GM23338 (cell line): ENCODE measurements at regions not wholly inside any gene's neighbourhood (a gene's known extent, or its start where the extent isn't known, plus 50 kb on each side); places are given as distances from the start of the nearest gene placed in this dataset.

ENCODE experiments used
- ATAC-seq: fragments of 200-7000 bp; cut with Tn5 transposase; 3 replicates; pipeline ENCODE4 v1.9.1; 2020
- DNase-seq: peaks from one replicate; pipeline ENCODE4 v3.0.0-alpha.2; 2015; ENCODE audit warnings: low spot score
- H2AFZ ChIP-seq: fragments of 200-600 bp; sonication (generic); 2 replicates; pipeline ENCODE4 v1.8.0; 2016; ENCODE audit warnings: antibody characterized with exemption, mild to moderate bottlenecking, moderate library complexity
- H3F3A ChIP-seq: fragments of 200-600 bp; sonication (generic); replicated peaks from 2 replicates; pipeline ENCODE4 v1.8.0; 2017; ENCODE audit warnings: antibody characterized with exemption, mixed run types, low read depth
- H3K27ac ChIP-seq: fragments of 200-600 bp; sonication (generic); 2 replicates; pipeline ENCODE4 v1.6.1; 2016; ENCODE audit warnings: low read depth
- H3K27me3 ChIP-seq: fragments of 200-600 bp; sonication (generic); 2 replicates; pipeline ENCODE4 v1.8.0; 2016; ENCODE audit warnings: mild to moderate bottlenecking, mixed run types, moderate library complexity; ENCODE audit not compliant: insufficient read depth
- H3K36me3 ChIP-seq: fragments of 200-600 bp; sonication (generic); 2 replicates; pipeline ENCODE4 v1.8.0; 2016; ENCODE audit warnings: mild to moderate bottlenecking; ENCODE audit not compliant: insufficient read depth
- H3K4me1 ChIP-seq: fragments of 200-600 bp; sonication (generic); 2 replicates; pipeline ENCODE4 v1.8.0; 2016; ENCODE audit warnings: mild to moderate bottlenecking, moderate library complexity; ENCODE audit not compliant: insufficient read depth
- H3K4me2 ChIP-seq: fragments of 200-600 bp; sonication (generic); 2 replicates; pipeline ENCODE4 v1.7.1; 2017; ENCODE audit warnings: mixed run types
- H3K4me3 ChIP-seq: fragments of 200-600 bp; sonication (generic); 2 replicates; pipeline ENCODE4 v1.6.1; 2016; ENCODE audit warnings: mixed run types
- H3K79me2 ChIP-seq: fragments of 200-600 bp; sonication (generic); replicated peaks from 2 replicates; pipeline ENCODE4 v1.8.0; 2017; ENCODE audit warnings: mild to moderate bottlenecking; ENCODE audit not compliant: insufficient read depth
- H3K9me2 ChIP-seq: fragments of 200-600 bp; sonication (generic); 2 replicates; pipeline ENCODE4 v1.8.0; 2017; ENCODE audit not compliant: insufficient read depth
- H4K20me1 ChIP-seq: fragments of 200-600 bp; sonication (generic); replicated peaks from 2 replicates; pipeline ENCODE4 v1.8.0; 2017; ENCODE audit warnings: mild to moderate bottlenecking; ENCODE audit not compliant: insufficient read depth
- H3K27ac Mint-ChIP-seq: 2 replicates; pipeline ENCODE4 v1.8.0; 2020; ENCODE audit warnings: inconsistent platforms, mild to moderate bottlenecking, moderate library complexity, mixed read lengths
- H3K27me3 Mint-ChIP-seq: 3 replicates; pipeline ENCODE4 v1.8.0; 2022; ENCODE audit warnings: low read depth, mild to moderate bottlenecking, moderate library complexity, mixed read lengths, inconsistent platforms; ENCODE audit not compliant: insufficient read depth, poor library complexity
- H3K36me3 Mint-ChIP-seq: 3 replicates; pipeline ENCODE4 v1.8.0; 2021; ENCODE audit warnings: low read depth, mild to moderate bottlenecking, inconsistent platforms, moderate library complexity, mixed read lengths
- H3K4me1 Mint-ChIP-seq: 3 replicates; pipeline ENCODE4 v1.8.0; 2020; ENCODE audit warnings: mild to moderate bottlenecking, inconsistent platforms, mixed read lengths
- H3K4me3 Mint-ChIP-seq: 3 replicates; pipeline ENCODE4 v1.8.0; 2021; ENCODE audit warnings: moderate library complexity, mild to moderate bottlenecking, inconsistent platforms, mixed read lengths
- H3K9me3 Mint-ChIP-seq: 3 replicates; pipeline ENCODE4 v1.8.0; 2020; ENCODE audit warnings: moderate library complexity, mild to moderate bottlenecking, inconsistent platforms, mixed read lengths
- CTCF ChIP-seq, 2 experiments: fragments of 200-600 bp in 1 of 2; sonication (generic) in 1 of 2; conservative IDR thresholded peaks; 2 replicates each; pipeline versions ENCODE4 v1.5.1 to v1.6.1; 2016 to 2017; ENCODE audit warnings: antibody characterized with exemption in 2 of 2, low read depth in 2 of 2, mild to moderate bottlenecking in 2 of 2, moderate library complexity in 1 of 2
- ETS1 ChIP-seq: IDR thresholded peaks from 2 replicates; pipeline ENCODE4 v1.6.1; 2016; ENCODE audit warnings: antibody characterized with exemption
- EZH2 ChIP-seq: fragments of 200-600 bp; sonication (generic); IDR thresholded peaks from one replicate; pipeline ENCODE4 v1.8.0; 2017; ENCODE audit warnings: antibody characterized with exemption, mild to moderate bottlenecking, low read depth; ENCODE audit not compliant: unreplicated experiment
- JUNB ChIP-seq: IDR thresholded peaks from one replicate; pipeline ENCODE4 v1.6.1; 2016; ENCODE audit warnings: antibody characterized with exemption; ENCODE audit not compliant: unreplicated experiment
- NANOG ChIP-seq: IDR thresholded peaks from 2 replicates; pipeline ENCODE4 v1.6.1; 2016; ENCODE audit warnings: antibody characterized with exemption, borderline replicate concordance
- POLR2AphosphoS5 ChIP-seq: IDR thresholded peaks from 2 replicates; pipeline ENCODE4 v1.6.1; 2016; ENCODE audit warnings: antibody characterized with exemption, low read depth
- REST ChIP-seq: IDR thresholded peaks from one replicate; pipeline ENCODE4 v1.6.1; 2018; ENCODE audit warnings: antibody characterized with exemption; ENCODE audit not compliant: unreplicated experiment
- STAT1 ChIP-seq: IDR thresholded peaks from one replicate; pipeline ENCODE4 v1.6.1; 2016; ENCODE audit warnings: antibody characterized with exemption; ENCODE audit not compliant: unreplicated experiment
- ZNF114 ChIP-seq: fragments of 250-450 bp; sonication (Bioruptor Pico); IDR thresholded peaks from 2 replicates; pipeline ENCODE4 v1.5.0; 2020; ENCODE audit warnings: mild to moderate bottlenecking, moderate library complexity
- ZNF331 ChIP-seq: fragments of 250-450 bp; sonication (Bioruptor Pico); IDR thresholded peaks from 2 replicates; pipeline ENCODE4 v1.5.0; 2020; ENCODE audit warnings: low read depth, mild to moderate bottlenecking, moderate library complexity
- ZNF462 ChIP-seq: fragments of 250-450 bp; sonication (Bioruptor Pico); IDR thresholded peaks from 2 replicates; pipeline ENCODE4 v1.5.0; 2020; ENCODE audit warnings: mild to moderate bottlenecking, moderate library complexity

- Histone ChIP-seq H3K4me3 (no peak overlapping the region), H3K79me2 (no peaks in the 10 kb centered on the region), H4K20me1 (no peaks in the 10 kb centered on the region), H3K9me2 (no peaks in the 10 kb centered on the region), H3K4me2 (no peak overlapping the region), H2AFZ (no peak overlapping the region), H3F3A (no peaks in the 10 kb centered on the region), H3K4me1 (no peaks in the 10 kb centered on the region), H3K27me3 (no peaks in the 10 kb centered on the region), H3K27ac (no peak overlapping the region), H3K36me3 (no peaks in the 10 kb centered on the region)
- no peak for DNase-seq
- H3K36me3 Mint-ChIP-seq, result no peaks in the 10 kb centered on the region
- no peak for ATAC-seq
- no peaks in the 10 kb centered on the region for H3K27me3 Mint-ChIP-seq
- no peak overlapping the region for H3K4me3 Mint-ChIP-seq
- peaks cover 6% of the 10 kb centered on the region; the same call in 1 of the 3 replicates for H3K9me3 Mint-ChIP-seq
- TF ChIP-seq ZNF331 (CRISPR knock-in tag), result no peak
- TF ChIP-seq REST, result no peak
- TF ChIP-seq POLR2AphosphoS5, result no peak
- no peak for TF ChIP-seq ZNF114 (CRISPR knock-in tag)
- no peak for TF ChIP-seq STAT1
- TF ChIP-seq ZNF462 (CRISPR knock-in tag), result no peak
- TF ChIP-seq ETS1, result no peak
- TF ChIP-seq CTCF (conservative IDR thresholded peaks at IDR 0.05; ENCODE audit: low read depth in 2 of 2), result no peak
- TF ChIP-seq NANOG, result no peak
- no peak for TF ChIP-seq JUNB
- TF ChIP-seq EZH2, result no peak
- H3K27ac Mint-ChIP-seq, result no peak overlapping the region
- H3K4me1 Mint-ChIP-seq, result no peaks in the 10 kb centered on the region
Measured at GRCh38 chr18:55641486-55641885, 53.5 kb upstream of the TCF4 start.
